Hematopoietic multipotent progenitor cell treated with erythropoietin and hydrocortisone succinate and interleukin-3 and kit ligand, for 17 days (in vitro differentiated cells): ENCODE measurements at regions not wholly inside any gene's neighbourhood (a gene's known extent, or its start where the extent isn't known, plus 50 kb on each side); places are given as distances from the start of the nearest gene placed in this dataset.
"Not testable (repeated sequence)": the region's sequence is repeated elsewhere in the genome, so short reads cannot be mapped to it uniquely, and the experiment has no call there.

ENCODE experiments used
- DNase-seq: peaks from one replicate; pipeline ENCODE4 v3.0.0-alpha.2; 2015; ENCODE audit warnings: low spot score

DNA sequence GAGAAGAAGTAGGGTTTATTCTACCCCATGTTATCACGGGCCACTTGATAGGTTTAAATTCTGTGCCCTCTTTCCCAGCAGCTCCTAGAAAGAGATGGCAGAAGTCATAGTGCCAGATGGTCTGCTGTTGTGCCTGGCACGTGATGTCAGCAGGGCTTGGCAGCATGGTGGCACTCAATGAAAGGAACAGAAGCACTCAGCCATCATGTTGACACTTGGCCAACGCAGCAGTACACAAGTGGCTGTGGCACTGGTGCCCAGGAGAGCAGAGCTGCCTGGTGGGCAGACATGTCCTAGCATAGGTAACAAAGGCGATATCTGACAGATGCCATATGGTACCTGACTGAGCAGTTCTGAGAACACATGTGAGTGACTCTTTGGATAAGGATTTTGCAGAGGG lies 796.4 kb upstream of the ACO1 start:
- no peak for DNase-seq

DNA sequence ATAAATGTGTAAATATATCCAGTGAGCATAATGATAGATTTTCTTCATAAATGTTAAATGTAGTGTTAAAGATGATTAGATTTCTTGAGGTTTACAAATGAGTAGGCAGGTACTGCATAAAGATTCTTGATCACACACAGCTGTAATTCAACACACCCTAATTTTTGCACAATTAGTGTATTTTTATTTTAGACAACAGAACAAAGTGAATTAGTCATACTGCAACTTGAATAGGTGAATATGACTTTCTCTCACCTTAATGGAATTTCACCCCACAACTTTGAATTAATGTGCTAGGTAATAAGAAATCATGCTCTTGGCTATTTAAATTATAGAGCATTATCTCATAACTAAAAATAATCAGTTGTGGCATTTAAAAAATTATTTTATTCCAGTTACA lies 795.7 kb upstream of the ACO1 start:
- no peak for DNase-seq

DNA sequence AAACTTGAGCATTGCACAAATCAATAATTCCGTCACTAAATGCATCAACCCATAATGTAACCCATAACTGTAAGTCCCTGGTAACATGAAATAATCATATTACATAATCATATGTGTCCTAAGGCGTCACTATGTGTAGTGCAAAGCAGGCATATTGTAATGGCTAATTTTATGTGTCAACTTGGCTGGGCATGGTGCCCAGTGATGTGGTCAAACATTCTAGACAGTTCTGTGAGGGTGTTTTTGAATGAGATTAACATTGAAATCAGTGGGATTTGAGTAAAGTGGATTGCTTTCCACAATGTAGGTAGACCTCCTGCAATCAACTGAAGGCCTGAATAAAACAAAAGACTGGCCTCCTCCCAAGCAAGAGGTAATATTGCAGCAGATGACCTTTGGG lies 794.4 kb upstream of the ACO1 start:
- DNase-seq, result no peak

DNA sequence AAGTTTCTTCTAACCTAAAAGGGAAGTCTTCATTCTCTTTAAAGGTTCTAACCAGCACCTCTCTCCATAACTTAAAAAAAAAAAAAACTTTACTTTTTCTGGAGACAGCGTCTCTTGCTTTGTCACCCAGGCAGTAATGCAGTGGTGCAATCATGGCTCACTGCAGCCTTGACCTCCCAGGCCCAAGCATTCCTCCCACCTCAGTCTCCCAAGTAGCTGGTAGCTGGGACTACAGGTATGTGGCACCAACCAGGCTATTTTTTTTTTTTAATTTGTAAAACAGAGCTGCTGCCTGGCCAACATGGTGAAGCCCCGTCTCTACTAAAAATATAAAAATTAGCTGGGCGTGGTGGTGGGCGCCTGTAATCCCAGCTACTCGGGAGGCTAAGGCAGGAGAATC lies 787.4 kb upstream of the ACO1 start:
- DNase-seq, result not testable (repeated sequence)

DNA sequence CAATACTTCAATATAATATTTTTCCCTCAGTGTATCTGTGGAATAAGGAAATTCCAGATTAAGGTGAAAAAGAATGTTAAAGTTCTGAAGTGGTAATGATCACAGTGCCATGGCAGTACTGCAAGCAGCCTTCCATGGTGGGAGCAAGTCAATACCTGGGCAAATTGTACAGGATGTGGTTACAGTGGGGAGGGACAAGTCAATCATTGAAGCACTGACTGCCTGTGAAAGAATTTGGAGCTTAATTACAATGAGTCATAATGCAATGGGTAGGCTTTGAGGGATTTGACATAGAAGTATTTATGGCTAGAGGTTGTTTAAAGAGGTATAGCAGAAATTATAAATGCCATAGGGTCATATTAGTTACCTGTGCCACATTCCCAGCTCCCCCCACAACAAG lies 786.5 kb upstream of the ACO1 start:
- DNase-seq, result no peak

DNA sequence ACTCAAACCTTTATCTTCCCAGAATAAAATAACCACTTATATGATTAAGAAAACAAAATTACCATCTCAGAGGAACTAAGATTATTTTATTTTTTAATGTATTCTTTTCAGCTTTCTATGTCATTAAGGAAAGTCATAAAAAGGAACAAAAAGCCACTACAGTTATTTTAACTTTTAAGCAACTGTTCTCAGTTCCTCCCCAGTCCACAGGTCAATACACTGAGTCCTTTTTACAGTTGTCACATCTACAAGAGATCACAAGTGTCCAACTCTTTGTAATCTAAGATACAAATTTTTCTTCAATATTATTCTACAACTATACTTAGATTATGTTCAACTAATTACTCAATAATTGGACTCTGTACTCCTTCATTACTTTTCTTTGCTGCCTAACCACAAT lies 782.8 kb upstream of the ACO1 start:
- no peak for DNase-seq

DNA sequence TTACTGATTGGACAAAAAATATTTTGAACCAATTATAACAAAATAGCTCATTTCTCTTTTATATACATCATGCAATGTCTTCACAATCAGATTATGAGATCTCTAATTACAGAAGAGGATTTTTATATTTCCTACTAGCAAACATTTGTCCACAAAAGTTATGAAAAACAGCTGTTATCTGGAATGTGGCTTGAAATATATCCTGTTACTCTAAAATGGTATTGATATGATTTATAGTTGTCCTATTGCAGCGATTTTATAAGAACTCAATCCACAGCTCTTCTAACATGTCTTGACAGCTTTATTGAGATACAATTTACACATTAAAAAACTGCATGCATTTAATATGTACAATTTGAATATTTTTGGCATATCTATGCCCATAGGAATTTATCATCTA lies 779.9 kb upstream of the ACO1 start:
- DNase-seq, result no peak

DNA sequence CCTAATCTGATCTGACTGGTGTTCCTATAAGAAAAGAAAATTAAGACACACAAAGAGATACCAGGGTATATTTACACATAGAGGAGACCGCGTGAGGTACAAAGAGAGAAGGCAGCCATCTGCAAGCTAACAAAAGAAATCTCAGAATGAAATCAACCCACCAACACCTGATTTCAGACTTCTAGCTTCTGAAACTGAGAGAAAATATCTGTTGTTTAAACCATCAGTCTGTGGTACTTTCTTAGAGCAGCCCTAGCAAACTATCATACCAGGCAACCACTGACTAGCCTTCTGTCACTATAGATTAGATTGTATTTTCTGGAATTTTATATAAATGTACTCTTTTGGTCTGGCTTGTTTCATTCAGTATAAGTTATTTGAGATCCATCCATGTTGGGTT lies 779.3 kb upstream of the ACO1 start:
- no peak for DNase-seq

DNA sequence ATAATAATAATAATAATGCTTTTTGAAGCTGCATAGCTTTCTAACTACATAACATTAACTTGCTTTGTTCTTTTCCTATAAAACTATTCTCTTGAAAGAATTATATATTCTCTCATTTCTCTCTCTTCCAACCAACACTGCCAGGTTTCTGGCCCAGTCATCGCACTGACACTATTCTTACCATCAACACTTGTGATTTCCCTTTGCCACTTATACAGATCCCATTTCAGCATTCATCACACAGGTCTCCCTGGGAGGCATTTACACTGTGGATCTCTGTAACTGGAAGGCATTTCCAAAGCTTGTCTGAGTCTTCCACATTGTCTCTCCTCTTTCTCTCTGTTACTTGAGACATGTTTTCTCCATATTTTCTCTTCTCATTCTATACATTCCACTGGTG lies 777.8 kb upstream of the ACO1 start:
- DNase-seq, result no peak

DNA sequence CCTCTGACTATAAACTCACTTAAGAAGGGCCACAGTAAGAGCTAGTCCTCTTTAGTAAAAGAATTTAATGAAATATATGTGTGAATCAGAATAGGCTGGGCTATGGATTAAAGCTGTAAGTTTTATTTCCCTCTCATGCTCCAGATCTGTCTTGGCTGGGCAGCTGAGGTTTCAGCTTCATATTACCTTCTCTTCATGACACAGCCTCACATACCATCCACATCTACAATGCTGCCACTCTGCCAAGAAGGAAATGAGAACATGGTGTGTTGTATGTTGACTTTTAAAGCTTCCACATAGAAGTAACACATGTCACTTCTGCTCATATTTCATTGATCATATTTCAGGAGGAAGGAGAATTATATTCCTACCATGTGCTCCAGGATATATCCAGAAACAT lies 776.0 kb upstream of the ACO1 start:
- DNase-seq, result no peak

DNA sequence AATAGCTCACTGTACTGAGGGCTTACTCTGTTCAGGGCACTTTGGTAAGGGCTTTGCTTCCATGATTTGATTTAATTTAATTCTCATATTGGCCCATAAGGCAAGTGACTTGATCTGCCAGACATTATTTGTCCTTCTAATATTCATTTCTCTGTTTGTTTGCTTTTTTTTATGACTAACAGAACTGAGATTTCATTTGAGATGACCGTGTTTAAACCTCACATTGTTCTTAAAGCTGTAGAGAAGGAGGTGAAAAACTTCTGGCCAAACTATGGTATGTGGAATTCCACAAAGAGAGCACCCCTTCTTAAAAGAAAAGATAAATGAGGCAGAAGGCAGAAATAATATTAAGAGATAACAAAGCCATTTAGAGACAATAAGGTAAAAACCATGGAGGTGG lies 775.6 kb upstream of the ACO1 start:
- no peak for DNase-seq

DNA sequence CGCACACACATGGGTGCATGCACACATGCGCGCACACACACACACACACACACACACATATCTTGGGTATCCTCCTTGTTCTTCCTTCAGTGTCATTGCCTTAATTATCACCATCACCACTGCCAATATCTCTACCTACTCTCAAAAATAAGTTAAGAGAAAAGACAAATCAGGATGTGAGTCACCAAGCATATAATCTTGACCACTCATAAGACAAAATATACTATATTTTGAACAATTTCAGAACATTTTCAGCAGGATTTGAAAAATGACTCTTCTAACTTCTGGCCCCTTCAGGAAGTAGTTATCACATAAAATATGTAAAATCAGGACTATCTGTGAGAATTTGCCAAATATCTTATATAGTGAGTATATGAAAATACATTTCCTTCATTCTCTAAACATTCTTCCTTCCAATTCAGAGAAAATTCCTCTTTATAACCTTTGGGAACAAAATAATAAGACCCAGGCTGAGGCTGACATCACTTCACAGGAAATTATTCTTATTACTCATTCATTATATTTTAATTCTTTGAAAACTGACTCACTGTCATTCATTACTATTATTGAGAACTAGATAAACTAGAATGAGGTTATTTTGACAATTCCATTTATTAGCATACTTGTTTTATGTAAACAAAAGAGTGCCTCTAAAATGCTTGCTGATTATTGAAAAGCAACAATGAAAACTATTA lies 772.0 kb upstream of the ACO1 start:
- no peak for DNase-seq

DNA sequence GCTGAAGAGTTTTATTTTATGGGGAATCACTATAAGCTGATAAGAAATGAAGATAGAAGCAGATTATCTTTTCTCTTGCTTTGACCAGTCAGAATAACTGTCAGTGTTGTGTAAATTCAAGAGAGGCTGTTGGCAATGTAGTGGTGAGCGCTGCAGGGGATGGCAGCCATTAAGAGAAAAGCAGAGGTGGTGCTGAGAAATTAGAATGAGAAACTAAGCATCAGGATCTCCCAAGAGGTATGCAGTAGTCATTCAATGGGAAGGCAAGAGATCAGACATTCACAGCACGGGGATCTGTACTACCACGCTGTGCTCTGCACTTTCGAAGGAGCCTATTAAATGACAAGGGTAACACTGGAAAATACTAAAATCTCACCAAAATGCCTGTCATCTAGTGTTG lies 768.5 kb upstream of the ACO1 start:
- DNase-seq, result no peak

DNA sequence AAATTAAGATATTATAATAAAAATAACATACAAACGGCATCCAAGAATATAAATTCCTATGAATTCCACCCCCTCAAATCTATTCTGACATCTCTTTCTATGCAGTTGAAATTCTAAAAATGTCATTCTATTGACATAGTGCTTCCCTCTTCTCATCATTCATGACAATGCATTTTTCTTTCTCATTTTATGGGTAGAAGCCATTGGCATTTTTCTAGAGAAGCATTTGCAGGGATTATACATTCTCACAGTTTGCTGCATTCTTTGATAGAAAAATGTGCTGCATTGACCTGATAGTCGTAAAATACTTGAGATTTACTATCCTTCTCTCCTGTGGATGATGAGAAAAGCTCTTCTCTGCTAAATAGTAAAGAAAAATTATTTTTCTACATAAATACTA lies 760.9 kb upstream of the ACO1 start:
- no peak for DNase-seq

DNA sequence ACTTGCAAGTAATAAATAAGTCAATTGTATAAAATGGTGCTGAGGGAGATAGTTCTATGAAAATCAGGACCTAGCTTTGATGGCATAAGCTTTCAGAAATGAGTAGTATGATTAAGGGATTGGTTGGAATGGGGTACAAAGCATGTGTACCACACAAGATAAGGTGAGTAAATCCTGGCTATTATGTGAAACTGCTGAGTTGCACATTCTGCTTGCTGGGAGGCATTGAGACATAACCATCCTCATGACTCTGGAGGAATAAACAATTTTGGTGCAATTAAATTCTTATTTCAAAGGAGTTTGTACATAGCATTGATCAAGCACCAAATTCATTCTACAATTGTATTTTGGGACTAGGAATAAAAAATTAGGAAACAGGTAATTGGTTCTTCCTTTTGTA lies 755.2 kb upstream of the ACO1 start:
- no peak for DNase-seq

DNA sequence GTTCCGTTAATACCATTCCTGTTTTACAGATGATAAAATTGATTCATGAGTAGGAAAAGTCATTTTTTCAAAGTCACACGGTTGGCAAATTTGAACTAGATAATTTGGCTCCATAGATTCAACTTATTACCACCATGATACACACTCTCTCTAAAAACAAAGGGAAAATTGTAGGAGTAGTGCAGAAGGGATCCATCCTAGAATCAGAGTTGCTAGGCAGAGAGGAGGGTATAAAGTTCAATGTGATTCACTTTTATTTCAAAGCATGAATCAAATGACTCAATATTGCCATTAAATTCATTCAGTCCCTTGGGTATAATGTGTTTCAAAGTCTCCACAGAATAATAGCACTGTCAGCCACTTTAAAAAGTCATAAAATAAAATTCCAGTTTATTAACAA lies 747.2 kb upstream of the ACO1 start:
- no peak for DNase-seq

DNA sequence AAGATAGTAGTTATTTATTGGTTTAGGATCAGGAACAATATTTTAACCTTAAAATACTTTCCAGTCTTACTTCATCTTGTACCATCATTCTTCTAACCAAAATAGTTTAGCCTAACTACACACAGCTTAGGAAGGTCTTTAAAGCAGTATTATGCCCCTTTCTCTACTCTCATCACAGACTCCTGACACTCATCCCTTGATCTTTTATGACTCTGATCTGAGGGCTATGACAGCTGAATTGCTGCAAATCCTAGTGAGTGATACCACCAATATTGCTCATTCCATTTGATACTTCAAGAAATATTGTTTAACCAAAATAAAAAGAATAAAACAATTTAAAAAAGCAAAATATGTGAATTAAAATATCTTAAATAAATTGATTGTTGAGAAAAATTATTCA lies 746.6 kb upstream of the ACO1 start:
- no peak for DNase-seq

DNA sequence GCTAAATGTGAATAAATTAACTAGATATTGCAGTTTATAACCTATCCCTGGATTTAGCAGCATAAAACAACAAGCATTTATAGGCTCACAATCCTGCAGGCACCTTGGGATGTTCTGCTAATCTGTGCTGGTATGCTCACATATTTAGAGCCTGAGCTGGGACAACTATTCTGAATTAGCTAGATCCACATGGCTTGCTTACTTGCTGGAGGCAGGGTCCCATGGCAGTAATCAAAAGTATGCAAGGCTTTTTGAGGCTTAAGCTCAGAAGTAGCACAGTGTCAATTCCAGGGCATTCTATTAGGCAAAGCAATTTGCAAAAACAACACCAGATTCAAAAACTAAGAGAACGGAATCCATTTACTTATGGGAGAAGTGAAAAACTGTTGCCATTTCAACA lies 745.0 kb upstream of the ACO1 start:
- no peak for DNase-seq

DNA sequence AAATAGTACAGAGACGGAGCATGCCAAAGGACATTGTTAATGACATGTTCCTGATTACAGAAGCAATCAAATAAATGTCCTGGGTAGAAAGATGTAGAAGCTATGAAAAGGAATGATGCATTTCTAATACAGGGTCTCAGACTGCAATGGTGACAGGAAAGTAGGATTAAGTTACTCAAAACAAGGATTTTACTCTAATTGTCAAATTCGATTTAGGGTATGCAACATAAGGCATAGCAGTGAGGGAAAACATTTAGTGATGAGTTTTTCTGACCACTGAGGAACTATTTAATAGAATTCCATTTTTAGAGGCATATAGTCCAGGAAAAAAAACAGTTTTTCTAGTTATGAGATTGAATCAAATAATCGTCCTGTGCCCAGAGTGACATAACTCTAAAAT lies 715.1 kb upstream of the ACO1 start:
- no peak for DNase-seq

DNA sequence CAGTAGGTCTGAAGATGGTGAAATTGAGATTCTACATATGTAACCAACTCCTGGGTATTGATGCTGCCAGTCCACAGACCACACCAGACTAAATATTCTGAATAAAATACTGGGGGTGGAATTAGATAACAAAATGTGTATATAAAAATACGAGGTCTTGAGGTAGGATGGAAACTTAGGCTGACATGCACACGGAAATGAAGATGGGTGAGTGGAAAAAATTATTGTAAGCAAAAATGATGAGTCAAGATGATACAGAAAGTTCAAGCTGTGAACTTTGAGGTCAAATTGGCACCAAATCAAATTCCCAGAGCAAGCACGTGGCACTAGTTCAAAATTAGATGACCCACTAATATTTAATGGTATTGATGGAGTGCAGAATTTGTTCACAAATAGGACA lies 713.4 kb upstream of the ACO1 start:
- no peak for DNase-seq

DNA sequence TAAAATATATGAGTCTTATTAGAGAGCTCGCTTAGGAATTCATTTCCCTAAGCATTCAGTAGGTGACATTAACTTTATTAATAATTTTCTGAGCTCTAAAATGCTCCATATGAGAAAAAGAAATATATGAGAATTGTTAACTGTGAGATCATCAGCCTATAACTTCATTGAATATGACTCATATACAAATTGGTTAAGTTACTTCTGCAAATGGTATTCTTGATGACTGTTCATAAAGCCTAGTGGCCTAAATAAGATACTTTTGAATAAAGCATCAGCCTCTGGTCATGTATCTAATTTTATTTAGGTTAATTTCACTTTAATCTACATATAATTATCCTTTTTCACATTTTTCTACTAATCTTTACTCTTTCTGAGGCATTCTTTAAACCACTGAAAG lies 710.2 kb upstream of the ACO1 start:
- DNase-seq, result no peak

DNA sequence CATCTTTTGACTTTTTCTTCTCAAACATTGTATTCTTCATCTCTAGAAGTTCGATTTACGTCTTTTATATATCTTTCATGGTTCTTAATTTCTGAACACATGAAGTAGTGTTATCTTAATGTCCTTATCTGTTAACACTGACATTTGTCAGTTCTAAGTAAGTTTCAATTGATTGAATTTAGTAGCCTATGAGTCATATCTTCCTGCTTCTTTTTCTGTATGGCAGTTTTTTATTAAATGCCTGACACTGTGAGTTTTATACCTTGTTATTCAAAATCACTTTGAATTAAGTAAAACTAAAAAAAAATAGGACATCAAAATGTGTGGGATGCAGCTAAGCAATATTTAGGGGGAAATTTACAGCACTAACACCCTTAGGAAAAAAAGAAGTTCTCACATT lies 707.0 kb upstream of the ACO1 start:
- no peak for DNase-seq

DNA sequence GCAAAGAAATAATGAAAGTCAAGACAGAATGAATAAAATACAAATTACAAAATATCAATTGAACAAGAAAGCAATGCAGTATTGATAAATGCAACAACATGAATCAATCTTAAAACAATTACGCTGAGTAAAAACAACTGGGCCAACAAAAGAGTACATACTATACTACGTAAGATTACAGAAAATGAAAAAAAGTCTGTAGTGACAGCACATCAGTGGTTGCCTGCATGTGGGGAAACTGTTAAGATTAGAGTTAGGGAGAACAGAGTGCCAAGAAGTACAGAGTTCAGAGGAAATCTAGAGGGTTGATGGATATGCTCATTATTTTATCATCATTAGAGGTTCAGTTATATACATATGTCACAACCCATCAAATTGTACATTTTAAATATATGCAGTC lies 706.6 kb upstream of the ACO1 start:
- DNase-seq, result no peak

DNA sequence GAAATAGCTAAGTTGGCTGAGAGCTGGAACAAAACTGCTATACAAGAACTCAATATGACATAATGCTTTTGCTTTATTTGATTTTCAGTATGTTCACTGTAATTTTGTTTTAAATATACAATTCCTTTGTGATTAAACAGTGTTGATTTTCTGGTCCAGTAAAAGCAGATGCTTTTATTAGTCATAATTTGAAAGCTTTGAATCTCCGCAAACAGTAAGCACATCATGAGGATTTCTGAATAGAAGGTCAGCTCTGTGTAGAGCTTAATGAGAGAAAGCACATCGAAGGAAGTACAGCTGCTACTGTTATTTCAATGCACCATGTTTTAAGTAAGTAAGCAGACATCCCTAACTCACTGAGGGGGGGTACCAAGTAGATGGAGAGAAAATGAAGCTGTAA lies 701.3 kb upstream of the ACO1 start:
- no peak for DNase-seq

DNA sequence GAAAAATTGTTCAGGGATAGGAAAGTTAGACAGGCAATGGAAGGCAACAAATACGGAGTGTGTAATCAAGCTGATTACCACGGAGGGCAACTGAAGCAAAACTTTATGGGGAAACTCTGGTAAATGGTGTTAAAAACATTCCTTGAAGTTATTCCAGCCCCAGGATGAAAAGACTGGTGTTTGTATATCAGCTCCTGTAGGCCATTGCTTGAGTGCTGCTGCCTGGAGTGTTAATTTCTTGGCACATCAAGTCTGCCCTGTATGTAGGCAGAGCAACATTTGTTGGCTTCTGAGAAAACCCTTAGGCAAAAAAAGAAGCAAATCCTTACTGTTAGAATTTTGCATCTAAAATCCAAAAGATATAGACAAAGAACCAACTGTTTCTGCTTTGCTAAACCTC lies 686.5 kb upstream of the ACO1 start:
- DNase-seq, result no peak
